ENCODE measurements at regions not wholly inside any gene's neighbourhood (a gene's known extent, or its start where the extent isn't known, plus 50 kb on each side); places are given as distances from the start of the nearest gene placed in this dataset.
"Not testable (repeated sequence)": the region's sequence is repeated elsewhere in the genome, so short reads cannot be mapped to it uniquely, and the experiment has no call there.

- 91 to 92% methylated on average over 2 of the region's 2 CpGs for WGBS, 2 experiments
- no peaks in the 10 kb centered on the region for H3K9me3 ChIP-seq (ENCODE audit: control insufficient read depth, low read length)
Observed at GRCh38 chr13:42418184-42418583, 146.2 kb downstream of the AKAP11 start.

GRCh38 chr13:42420304-42420703 lies 148.4 kb downstream of the AKAP11 start:
- H3K9me3 ChIP-seq (ENCODE audit: control insufficient read depth, low read length), result no peaks in the 10 kb centered on the region
- H3K36me3 ChIP-seq (ENCODE audit: control insufficient read depth, insufficient read depth, low read length), result no peaks in the 10 kb centered on the region
- no peaks in the 10 kb centered on the region for H3K27me3 ChIP-seq (ENCODE audit: control insufficient read depth, insufficient read depth, low read length, poor library complexity, severe bottlenecking)
- 93 to 95% methylated on average over 2 of the region's 2 CpGs for WGBS, 2 experiments
- H3K4me3 ChIP-seq (ENCODE audit: insufficient read depth, low read depth, low read length), result no peak overlapping the region
- no peaks in the 10 kb centered on the region for H3K4me1 ChIP-seq (ENCODE audit: control insufficient read depth, insufficient read depth, low read length)
- H3K27ac ChIP-seq (ENCODE audit: insufficient read depth, low read depth, low read length, poor library complexity, severe bottlenecking), result no peak overlapping the region

More at GRCh38 chr13:42418184-42418583, 146.2 kb downstream of the AKAP11 start:
- H3K27me3 ChIP-seq (ENCODE audit: control insufficient read depth, insufficient read depth, low read length, poor library complexity, severe bottlenecking), result no peaks in the 10 kb centered on the region
- no peak overlapping the region for H3K27ac ChIP-seq (ENCODE audit: insufficient read depth, low read depth, low read length, poor library complexity, severe bottlenecking)
- H3K4me1 ChIP-seq (ENCODE audit: control insufficient read depth, insufficient read depth, low read length), result no peaks in the 10 kb centered on the region
- H3K36me3 ChIP-seq (ENCODE audit: control insufficient read depth, insufficient read depth, low read length), result no peaks in the 10 kb centered on the region
- no peak overlapping the region for H3K4me3 ChIP-seq (ENCODE audit: insufficient read depth, low read depth, low read length)

- WGBS, 2 experiments, result 91 to 94% methylated on average over 1 to 2 of the region's 2 CpGs
- no peaks in the 10 kb centered on the region for H3K36me3 ChIP-seq (ENCODE audit: control insufficient read depth, insufficient read depth, low read length)
- H3K27me3 ChIP-seq (ENCODE audit: control insufficient read depth, insufficient read depth, low read length, poor library complexity, severe bottlenecking), result no peaks in the 10 kb centered on the region
Observed at GRCh38 chr13:42422681-42423080, 150.7 kb downstream of the AKAP11 start.

DNA sequence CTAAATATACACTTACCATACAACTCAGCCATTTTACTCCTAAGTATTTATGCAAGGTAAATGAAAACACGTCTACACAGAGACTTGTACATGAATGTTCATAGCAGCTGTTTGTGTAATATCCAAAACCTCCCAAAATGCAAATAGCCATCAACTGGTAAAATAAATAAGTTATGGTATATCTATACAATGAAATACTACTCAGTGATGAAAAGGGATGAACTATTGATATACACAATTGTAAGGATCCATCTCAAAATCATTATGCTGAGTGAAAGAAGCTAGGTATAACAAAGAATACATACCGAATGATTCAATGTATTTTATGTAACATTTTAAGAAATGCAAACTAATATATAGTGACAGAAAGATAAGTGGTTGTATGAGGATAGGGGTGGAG lies 149.8 kb upstream of the TNFSF11 start:
- H3K27me3 ChIP-seq (ENCODE audit: control insufficient read depth, insufficient read depth, low read length, poor library complexity, severe bottlenecking), result no peaks in the 10 kb centered on the region
- no peak overlapping the region for H3K27ac ChIP-seq (ENCODE audit: insufficient read depth, low read depth, low read length, poor library complexity, severe bottlenecking)
- H3K4me3 ChIP-seq (ENCODE audit: insufficient read depth, low read depth, low read length), result no peak overlapping the region
- WGBS, 2 experiments, result 100% methylated on average over 2 of the region's 2 CpGs; no CpG with 5 or more reads in 1 of the 2 experiments
- no peaks in the 10 kb centered on the region for H3K4me1 ChIP-seq (ENCODE audit: control insufficient read depth, insufficient read depth, low read length)
- no peaks in the 10 kb centered on the region for H3K9me3 ChIP-seq (ENCODE audit: control insufficient read depth, low read length)
- no peaks in the 10 kb centered on the region for H3K36me3 ChIP-seq (ENCODE audit: control insufficient read depth, insufficient read depth, low read length)

More at GRCh38 chr13:42422681-42423080, 150.7 kb downstream of the AKAP11 start:
- no peak overlapping the region for H3K27ac ChIP-seq (ENCODE audit: insufficient read depth, low read depth, low read length, poor library complexity, severe bottlenecking)
- no peak overlapping the region for H3K4me3 ChIP-seq (ENCODE audit: insufficient read depth, low read depth, low read length)
- H3K9me3 ChIP-seq (ENCODE audit: control insufficient read depth, low read length), result no peaks in the 10 kb centered on the region
- H3K4me1 ChIP-seq (ENCODE audit: control insufficient read depth, insufficient read depth, low read length), result no peaks in the 10 kb centered on the region

- Histone ChIP-seq H3K4me3 (ENCODE audit: insufficient read depth, low read depth, low read length) (no peak overlapping the region), H3K36me3 (ENCODE audit: control insufficient read depth, insufficient read depth, low read length) (no peaks in the 10 kb centered on the region), H3K27me3 (ENCODE audit: control insufficient read depth, insufficient read depth, low read length, poor library complexity, severe bottlenecking) (no peaks in the 10 kb centered on the region), H3K9me3 (ENCODE audit: control insufficient read depth, low read length) (peaks cover 3% of the 10 kb centered on the region), H3K4me1 (ENCODE audit: control insufficient read depth, insufficient read depth, low read length) (no peaks in the 10 kb centered on the region), H3K27ac (ENCODE audit: insufficient read depth, low read depth, low read length, poor library complexity, severe bottlenecking) (no peak overlapping the region)
- 94 to 100% methylated on average over 1 of the region's 1 CpG for WGBS, 2 experiments
Observed at GRCh38 chr13:42445354-42445753, 128.6 kb upstream of the TNFSF11 start.

DNA sequence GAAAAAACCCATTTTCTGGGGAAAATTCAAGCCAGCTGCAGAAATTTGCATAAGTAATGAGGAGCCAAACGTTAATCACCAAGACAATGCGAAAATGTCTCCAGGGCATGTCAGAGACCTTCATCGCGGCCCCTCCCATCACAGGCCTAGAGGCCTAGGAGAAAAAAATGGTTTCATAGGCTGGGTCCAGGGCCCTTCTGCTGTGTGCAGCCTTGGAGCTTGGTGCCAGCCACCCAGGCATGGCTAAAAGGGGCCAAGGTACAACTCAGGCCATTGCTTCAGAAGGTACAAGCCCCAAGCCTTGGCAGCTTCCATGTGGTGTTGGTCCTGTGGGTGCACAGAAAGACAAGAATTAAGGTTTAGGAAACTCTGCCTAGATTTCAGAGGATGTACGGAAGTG lies 127.4 kb upstream of the TNFSF11 start:
- not testable (repeated sequence) for H3K4me3 ChIP-seq (ENCODE audit: insufficient read depth, low read depth, low read length); H3K27me3 ChIP-seq (ENCODE audit: control insufficient read depth, insufficient read depth, low read length, poor library complexity, severe bottlenecking); H3K4me1 ChIP-seq (ENCODE audit: control insufficient read depth, insufficient read depth, low read length); H3K36me3 ChIP-seq (ENCODE audit: control insufficient read depth, insufficient read depth, low read length); H3K27ac ChIP-seq (ENCODE audit: insufficient read depth, low read depth, low read length, poor library complexity, severe bottlenecking); H3K9me3 ChIP-seq (ENCODE audit: control insufficient read depth, low read length)
- 93 to 94% methylated on average over 5 of the region's 5 CpGs for WGBS, 2 experiments

- H3K27ac ChIP-seq (ENCODE audit: insufficient read depth, low read depth, low read length, poor library complexity, severe bottlenecking), result no peak overlapping the region
- no peaks in the 10 kb centered on the region for H3K36me3 ChIP-seq (ENCODE audit: control insufficient read depth, insufficient read depth, low read length)
- no peaks in the 10 kb centered on the region for H3K4me1 ChIP-seq (ENCODE audit: control insufficient read depth, insufficient read depth, low read length)
- 94 to 95% methylated on average over 11 of the region's 11 CpGs for WGBS, 2 experiments
- H3K4me3 ChIP-seq (ENCODE audit: insufficient read depth, low read depth, low read length), result no peak overlapping the region
- no peaks in the 10 kb centered on the region for H3K27me3 ChIP-seq (ENCODE audit: control insufficient read depth, insufficient read depth, low read length, poor library complexity, severe bottlenecking)
- H3K9me3 ChIP-seq (ENCODE audit: control insufficient read depth, low read length), result no peaks in the 10 kb centered on the region
Observed at GRCh38 chr13:42453091-42453645, 120.8 kb upstream of the TNFSF11 start.

DNA sequence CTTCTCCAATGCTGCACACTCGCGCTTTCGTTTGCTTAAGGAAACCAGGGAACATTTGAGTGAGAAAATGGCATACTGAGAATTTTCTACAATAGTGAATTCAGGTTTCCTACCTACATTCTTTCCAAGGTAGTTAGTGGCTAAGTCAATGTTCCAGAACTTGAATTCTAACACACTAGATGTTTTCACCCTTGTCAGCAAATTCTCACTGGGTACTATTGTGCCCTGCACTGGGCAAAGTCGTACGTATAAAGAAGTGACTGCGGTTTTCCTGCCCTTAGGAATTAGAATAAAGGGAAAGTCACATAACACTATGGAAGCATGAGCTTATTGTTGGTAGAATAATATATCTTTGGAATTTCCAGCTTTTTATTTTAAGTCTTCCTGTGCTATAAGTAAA lies 119.2 kb upstream of the TNFSF11 start:
- 97% methylated on average over 6 of the region's 6 CpGs for WGBS, 2 experiments
- Histone ChIP-seq H3K9me3 (ENCODE audit: control insufficient read depth, low read length) (no peaks in the 10 kb centered on the region), H3K4me1 (ENCODE audit: control insufficient read depth, insufficient read depth, low read length) (no peaks in the 10 kb centered on the region), H3K36me3 (ENCODE audit: control insufficient read depth, insufficient read depth, low read length) (no peaks in the 10 kb centered on the region), H3K4me3 (ENCODE audit: insufficient read depth, low read depth, low read length) (no peak overlapping the region), H3K27me3 (ENCODE audit: control insufficient read depth, insufficient read depth, low read length, poor library complexity, severe bottlenecking) (no peaks in the 10 kb centered on the region), H3K27ac (ENCODE audit: insufficient read depth, low read depth, low read length, poor library complexity, severe bottlenecking) (no peak overlapping the region)

- Histone ChIP-seq H3K9me3 (ENCODE audit: control insufficient read depth, low read length) (no peaks in the 10 kb centered on the region), H3K36me3 (ENCODE audit: control insufficient read depth, insufficient read depth, low read length) (no peaks in the 10 kb centered on the region), H3K27ac (ENCODE audit: insufficient read depth, low read depth, low read length, poor library complexity, severe bottlenecking) (no peak overlapping the region), H3K4me3 (ENCODE audit: insufficient read depth, low read depth, low read length) (no peak overlapping the region), H3K4me1 (ENCODE audit: control insufficient read depth, insufficient read depth, low read length) (no peaks in the 10 kb centered on the region), H3K27me3 (ENCODE audit: control insufficient read depth, insufficient read depth, low read length, poor library complexity, severe bottlenecking) (no peaks in the 10 kb centered on the region)
- WGBS, 2 experiments, result 97 to 100% methylated on average over 1 to 4 of the region's 5 CpGs
Observed at GRCh38 chr13:42458193-42458592, 115.8 kb upstream of the TNFSF11 start.

DNA sequence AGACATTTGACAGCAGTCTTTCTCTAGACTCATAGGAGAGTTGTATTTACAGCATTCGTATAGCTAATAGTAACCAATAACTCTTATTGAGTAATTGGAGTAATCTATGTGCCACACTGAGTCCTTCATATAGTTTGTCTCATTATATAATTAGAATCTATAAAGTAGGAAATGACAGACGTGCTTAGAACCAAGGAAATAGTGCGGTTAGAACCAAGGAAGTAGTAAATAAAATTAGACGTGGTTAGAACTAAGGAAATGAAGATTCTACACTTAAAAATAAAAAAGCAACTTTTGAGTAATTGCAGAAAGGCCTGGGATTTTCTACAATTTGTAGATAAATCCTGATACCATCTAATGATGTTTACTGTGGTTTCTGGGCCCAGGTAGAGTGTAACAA lies 107.8 kb upstream of the TNFSF11 start:
- Histone ChIP-seq H3K27ac (ENCODE audit: insufficient read depth, low read depth, low read length, poor library complexity, severe bottlenecking) (no peak overlapping the region), H3K36me3 (ENCODE audit: control insufficient read depth, insufficient read depth, low read length) (no peaks in the 10 kb centered on the region), H3K9me3 (ENCODE audit: control insufficient read depth, low read length) (no peaks in the 10 kb centered on the region), H3K27me3 (ENCODE audit: control insufficient read depth, insufficient read depth, low read length, poor library complexity, severe bottlenecking) (no peaks in the 10 kb centered on the region), H3K4me3 (ENCODE audit: insufficient read depth, low read depth, low read length) (no peak overlapping the region), H3K4me1 (ENCODE audit: control insufficient read depth, insufficient read depth, low read length) (no peaks in the 10 kb centered on the region)
- 71 to 80% methylated on average over 1 to 4 of the region's 4 CpGs for WGBS, 2 experiments

DNA sequence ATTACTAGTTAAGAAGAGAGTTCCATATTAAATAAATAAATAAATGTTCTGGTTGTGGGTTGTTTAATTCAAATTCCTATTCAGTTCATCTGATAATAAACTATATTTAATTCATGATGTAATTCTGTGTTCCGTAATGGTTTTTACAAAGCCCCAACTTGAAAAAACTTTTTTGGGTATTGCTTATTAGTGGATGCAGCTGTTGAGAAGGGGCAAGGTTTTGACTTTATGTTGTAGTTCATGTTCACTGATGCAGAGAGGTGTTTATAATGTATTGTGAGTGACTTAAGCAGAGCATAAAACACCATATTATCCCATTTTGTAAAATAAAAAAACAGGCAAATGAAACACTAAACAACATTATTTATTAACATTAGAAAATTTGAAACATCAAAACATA lies 107.3 kb upstream of the TNFSF11 start:
- H3K9me3 ChIP-seq (ENCODE audit: control insufficient read depth, low read length), result no peaks in the 10 kb centered on the region
- no peaks in the 10 kb centered on the region for H3K4me1 ChIP-seq (ENCODE audit: control insufficient read depth, insufficient read depth, low read length)
- 92 to 100% methylated on average over 1 of the region's 1 CpG for WGBS, 2 experiments
- no peaks in the 10 kb centered on the region for H3K36me3 ChIP-seq (ENCODE audit: control insufficient read depth, insufficient read depth, low read length)
- H3K4me3 ChIP-seq (ENCODE audit: insufficient read depth, low read depth, low read length), result no peak overlapping the region
- H3K27me3 ChIP-seq (ENCODE audit: control insufficient read depth, insufficient read depth, low read length, poor library complexity, severe bottlenecking), result no peaks in the 10 kb centered on the region
- H3K27ac ChIP-seq (ENCODE audit: insufficient read depth, low read depth, low read length, poor library complexity, severe bottlenecking), result no peak overlapping the region
